ENCODE measurements at regions not wholly inside any gene's neighbourhood (a gene's known extent, or its start where the extent isn't known, plus 50 kb on each side); places are given as distances from the start of the nearest gene placed in this dataset.
"Not testable (repeated sequence)": the region's sequence is repeated elsewhere in the genome, so short reads cannot be mapped to it uniquely, and the experiment has no call there.

DNA sequence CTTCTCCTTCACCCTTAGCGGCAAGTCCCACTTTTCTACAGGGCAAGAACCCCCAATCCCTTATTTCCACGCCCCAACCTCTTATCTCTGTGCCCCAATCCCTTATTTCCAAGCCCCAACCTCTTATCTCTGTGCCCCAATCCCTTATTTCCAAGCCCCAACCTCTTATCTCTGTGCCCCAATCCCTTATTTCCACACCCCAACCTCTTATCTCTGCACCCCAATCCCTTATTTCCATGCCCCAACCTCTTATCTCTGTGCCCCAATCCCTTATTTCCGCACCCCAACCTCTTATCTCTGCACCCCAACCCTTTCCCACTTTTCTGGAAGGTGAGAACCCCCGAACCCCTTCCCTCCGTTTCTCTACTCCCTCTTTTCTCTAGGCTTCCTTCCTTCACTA lies 116.1 kb upstream of the GJE1 start:
- not testable (repeated sequence) for H3K27ac Mint-ChIP-seq (ENCODE audit: unreplicated experiment); DNase-seq (ENCODE audit: extremely low spot score, unreplicated experiment); H3K27me3 Mint-ChIP-seq (ENCODE audit: unreplicated experiment); H3K36me3 Mint-ChIP-seq (ENCODE audit: unreplicated experiment); H3K4me3 Mint-ChIP-seq (ENCODE audit: unreplicated experiment); H3K9me3 Mint-ChIP-seq (ENCODE audit: unreplicated experiment)
- H3K4me1 Mint-ChIP-seq (ENCODE audit: unreplicated experiment) = peaks cover 42% of the 10 kb centered on the region

DNA sequence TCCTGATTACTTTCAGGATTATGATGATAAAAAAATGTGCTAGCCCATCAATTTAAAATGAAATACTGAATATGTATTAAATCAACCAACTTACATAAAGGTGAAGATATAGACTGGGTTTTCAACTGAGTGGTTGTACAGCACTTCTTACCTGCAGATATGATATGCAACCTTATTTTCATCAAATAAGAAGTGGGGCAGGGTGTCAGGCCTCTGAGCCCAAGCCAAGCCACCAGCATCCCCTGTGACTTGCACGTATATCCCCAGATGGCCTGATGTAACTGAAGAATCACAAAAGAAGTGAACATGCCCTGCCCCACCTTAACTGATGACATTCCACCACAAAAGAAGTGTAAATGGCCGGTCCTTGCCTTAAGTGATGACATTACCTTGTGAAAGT lies 117.3 kb upstream of the GJE1 start:
- H3K27ac Mint-ChIP-seq (ENCODE audit: unreplicated experiment) = peak overlapping the region; percentile 84
- not testable (repeated sequence) for H3K9me3 Mint-ChIP-seq (ENCODE audit: unreplicated experiment); DNase-seq (ENCODE audit: extremely low spot score, unreplicated experiment); H3K4me3 Mint-ChIP-seq (ENCODE audit: unreplicated experiment); H3K27me3 Mint-ChIP-seq (ENCODE audit: unreplicated experiment); H3K36me3 Mint-ChIP-seq (ENCODE audit: unreplicated experiment)
- peaks cover 41% of the 10 kb centered on the region for H3K4me1 Mint-ChIP-seq (ENCODE audit: unreplicated experiment)

DNA sequence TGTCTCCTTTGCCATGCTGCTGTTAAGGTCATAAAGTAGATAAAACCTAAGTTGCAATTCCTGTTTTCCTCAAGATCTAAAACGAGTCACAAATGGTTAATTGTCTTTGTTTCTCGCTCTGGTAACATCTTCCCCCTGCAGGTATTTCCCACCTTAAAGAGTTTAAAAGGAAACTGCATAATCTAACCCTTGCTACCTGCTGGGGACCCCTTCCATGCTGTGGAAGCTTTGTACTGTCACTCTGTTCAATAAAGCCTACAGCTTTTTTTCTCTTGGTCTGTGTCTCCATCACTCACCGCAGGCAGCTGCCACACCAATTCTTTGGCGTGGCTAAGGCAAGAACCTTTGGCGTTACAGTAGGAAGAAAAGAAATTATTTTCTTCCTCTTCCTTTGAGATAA lies 117.7 kb upstream of the GJE1 start:
- H3K4me3 Mint-ChIP-seq (ENCODE audit: unreplicated experiment) = peak overlapping the region; percentile 60

DNA sequence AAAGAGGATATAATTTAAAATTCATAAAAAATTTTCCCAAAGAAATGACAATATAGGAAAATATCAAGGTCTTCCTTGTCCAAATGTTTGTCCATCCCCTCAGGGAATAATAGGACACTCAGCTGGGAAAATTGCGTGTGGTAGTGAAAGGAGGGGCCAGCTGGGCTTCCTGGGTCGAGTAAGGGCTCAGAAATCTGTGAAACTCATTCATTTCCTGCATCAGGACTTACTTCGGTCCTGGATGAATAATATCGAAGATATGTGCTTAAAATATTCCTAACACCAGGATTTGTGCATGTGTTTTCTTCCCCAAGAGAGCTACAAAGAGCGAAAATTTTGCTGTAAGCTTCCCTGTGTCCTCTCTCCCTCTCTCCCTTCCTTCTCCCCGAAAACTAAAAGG lies 118.2 kb upstream of the GJE1 start:
- Mint-ChIP-seq H3K9me3 (ENCODE audit: unreplicated experiment) (no peaks in the 10 kb centered on the region), H3K4me3 (ENCODE audit: unreplicated experiment) (peak overlapping the region; percentile 60), H3K27ac (ENCODE audit: unreplicated experiment) (peak overlapping the region; percentile 84), H3K36me3 (ENCODE audit: unreplicated experiment) (no peaks in the 10 kb centered on the region), H3K4me1 (ENCODE audit: unreplicated experiment) (peaks cover 46% of the 10 kb centered on the region), H3K27me3 (ENCODE audit: unreplicated experiment) (no peaks in the 10 kb centered on the region)
- TF ChIP-seq, protein P1, sequence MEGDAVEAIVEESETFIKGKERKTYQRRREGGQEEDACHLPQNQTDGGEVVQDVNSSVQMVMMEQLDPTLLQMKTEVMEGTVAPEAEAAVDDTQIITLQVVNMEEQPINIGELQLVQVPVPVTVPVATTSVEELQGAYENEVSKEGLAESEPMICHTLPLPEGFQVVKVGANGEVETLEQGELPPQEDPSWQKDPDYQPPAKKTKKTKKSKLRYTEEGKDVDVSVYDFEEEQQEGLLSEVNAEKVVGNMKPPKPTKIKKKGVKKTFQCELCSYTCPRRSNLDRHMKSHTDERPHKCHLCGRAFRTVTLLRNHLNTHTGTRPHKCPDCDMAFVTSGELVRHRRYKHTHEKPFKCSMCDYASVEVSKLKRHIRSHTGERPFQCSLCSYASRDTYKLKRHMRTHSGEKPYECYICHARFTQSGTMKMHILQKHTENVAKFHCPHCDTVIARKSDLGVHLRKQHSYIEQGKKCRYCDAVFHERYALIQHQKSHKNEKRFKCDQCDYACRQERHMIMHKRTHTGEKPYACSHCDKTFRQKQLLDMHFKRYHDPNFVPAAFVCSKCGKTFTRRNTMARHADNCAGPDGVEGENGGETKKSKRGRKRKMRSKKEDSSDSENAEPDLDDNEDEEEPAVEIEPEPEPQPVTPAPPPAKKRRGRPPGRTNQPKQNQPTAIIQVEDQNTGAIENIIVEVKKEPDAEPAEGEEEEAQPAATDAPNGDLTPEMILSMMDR (IDR thresholded peaks at IDR 0.05) = no peak
- DNase-seq (ENCODE audit: extremely low spot score, unreplicated experiment) = no peak

More for the DNA sequence above, 117.7 kb upstream of the GJE1 start:
- Mint-ChIP-seq H3K4me1 (ENCODE audit: unreplicated experiment) (peaks cover 44% of the 10 kb centered on the region), H3K27me3 (ENCODE audit: unreplicated experiment) (no peaks in the 10 kb centered on the region), H3K27ac (ENCODE audit: unreplicated experiment) (peak overlapping the region; percentile 84), H3K9me3 (ENCODE audit: unreplicated experiment) (no peaks in the 10 kb centered on the region), H3K36me3 (ENCODE audit: unreplicated experiment) (no peaks in the 10 kb centered on the region)
- no peak for DNase-seq (ENCODE audit: extremely low spot score, unreplicated experiment)
- TF ChIP-seq, protein P1 (IDR thresholded peaks at IDR 0.05) = no peak

DNA sequence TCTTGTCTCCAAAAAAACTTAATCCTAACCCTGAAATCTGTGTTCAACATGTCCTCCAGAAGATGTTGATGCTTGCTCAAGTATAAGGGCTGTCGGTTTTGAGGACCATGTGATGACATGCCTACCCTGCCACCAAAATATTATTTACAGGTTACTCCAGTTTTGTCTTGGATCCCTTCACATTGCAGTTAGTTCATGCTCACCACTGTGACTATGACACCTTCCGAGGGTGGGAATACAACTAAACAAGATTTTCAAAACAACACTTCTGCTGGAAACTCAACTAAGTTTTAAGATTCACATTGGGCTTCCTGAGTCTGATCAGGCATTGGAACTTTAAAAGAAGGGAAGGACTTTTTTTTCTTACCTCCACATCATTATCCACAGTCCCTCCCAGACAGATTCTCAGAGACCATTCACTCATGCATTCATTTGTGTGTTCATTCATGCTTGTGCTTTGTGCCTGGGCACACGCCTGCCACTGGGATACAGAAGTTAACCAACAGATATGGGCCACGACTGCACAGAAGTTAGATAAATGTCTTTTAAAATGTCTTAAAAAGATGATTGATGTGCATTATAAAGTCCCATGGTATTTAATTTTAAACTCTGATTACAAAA lies 118.7 kb upstream of the GJE1 start:
- Mint-ChIP-seq H3K27me3 (ENCODE audit: unreplicated experiment) (no peaks in the 10 kb centered on the region), H3K4me1 (ENCODE audit: unreplicated experiment) (peaks cover 51% of the 10 kb centered on the region), H3K4me3 (ENCODE audit: unreplicated experiment) (peak overlapping the region; percentile 60), H3K36me3 (ENCODE audit: unreplicated experiment) (no peaks in the 10 kb centered on the region), H3K27ac (ENCODE audit: unreplicated experiment) (peak overlapping the region; percentile 84), H3K9me3 (ENCODE audit: unreplicated experiment) (no peaks in the 10 kb centered on the region)
- no peak for DNase-seq (ENCODE audit: extremely low spot score, unreplicated experiment)
- TF ChIP-seq, protein P1 (IDR thresholded peaks at IDR 0.05) = no peak

DNA sequence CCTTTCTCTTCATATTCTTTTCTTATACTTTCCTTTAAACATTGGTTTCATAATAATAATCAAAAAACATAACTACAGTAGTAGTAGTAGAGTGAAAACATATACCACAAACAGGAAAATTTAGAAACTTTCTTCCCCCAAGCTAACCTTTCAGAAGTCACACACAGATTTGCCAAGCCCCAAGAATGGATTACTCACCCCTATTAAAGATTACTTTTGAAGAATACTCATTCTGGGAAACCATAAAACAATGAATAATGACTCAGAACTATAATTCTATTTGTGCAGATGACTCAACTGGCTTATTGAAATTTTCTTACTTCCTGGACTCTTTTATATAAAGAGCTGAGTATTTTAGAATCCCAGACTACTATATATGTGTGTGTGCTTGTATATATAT lies 119.4 kb upstream of the GJE1 start:
- no peak for DNase-seq (ENCODE audit: extremely low spot score, unreplicated experiment)
- no peaks in the 10 kb centered on the region for H3K27me3 Mint-ChIP-seq (ENCODE audit: unreplicated experiment)
- H3K9me3 Mint-ChIP-seq (ENCODE audit: unreplicated experiment) = peaks cover under 1% of the 10 kb centered on the region
- H3K4me1 Mint-ChIP-seq (ENCODE audit: unreplicated experiment) = peaks cover 52% of the 10 kb centered on the region
- TF ChIP-seq, protein P1 (IDR thresholded peaks at IDR 0.05) = no peak
- no peak overlapping the region for H3K4me3 Mint-ChIP-seq (ENCODE audit: unreplicated experiment)
- H3K36me3 Mint-ChIP-seq (ENCODE audit: unreplicated experiment) = no peaks in the 10 kb centered on the region
- peak overlapping the region; percentile 84 for H3K27ac Mint-ChIP-seq (ENCODE audit: unreplicated experiment)

Measured in osteocyte (in vitro differentiated cells).